OCI-LY7 (cell line): ENCODE measurements at regions not wholly inside any gene's neighbourhood (a gene's known extent, or its start where the extent isn't known, plus 50 kb on each side); places are given as distances from the start of the nearest gene placed in this dataset.

Source experiments
- CTCF ChIP-seq: fragments of 200-600 bp; sonication (generic); conservative IDR thresholded peaks from 2 replicates; pipeline ENCODE4 v1.5.1; 2014; ENCODE audit warnings: mild to moderate bottlenecking, antibody characterized with exemption, low read length, moderate library complexity, mixed read lengths
- EZH2phosphoT487 ChIP-seq: fragments of 200-600 bp; sonication (generic); IDR thresholded peaks from 2 replicates; pipeline ENCODE4 v1.6.1; 2018; ENCODE audit warnings: low read depth, borderline replicate concordance, mild to moderate bottlenecking, mixed run types, antibody characterized with exemption, low read length, moderate library complexity, mixed read lengths

GRCh38 chr1:116226017-116226416 lies 114.8 kb downstream of the MAB21L3 start:
- TF ChIP-seq CTCF, result no peak
- no peak for TF ChIP-seq EZH2phosphoT487
